MM.1S (cell line): ENCODE measurements at regions not wholly inside any gene's neighbourhood (a gene's known extent, or its start where the extent isn't known, plus 50 kb on each side); places are given as distances from the start of the nearest gene placed in this dataset.

Source experiments
- CTCF ChIP-seq: fragments of 300-600 bp; sonication (generic); IDR thresholded peaks from 2 replicates; pipeline ENCODE4 v1.5.1; 2016; ENCODE audit warnings: antibody characterized with exemption, low read length, mixed read lengths
- EZH2 ChIP-seq: fragments of 300-600 bp; sonication (generic); optimal IDR thresholded peaks from 2 replicates; pipeline ENCODE3; 2017; ENCODE audit warnings: low read depth, mild to moderate bottlenecking, antibody characterized with exemption, low read length, mixed read lengths
- EZH2phosphoT487 ChIP-seq: fragments of 300-600 bp; sonication (generic); IDR thresholded peaks from 2 replicates; pipeline ENCODE4 v1.6.1; 2018; ENCODE audit warnings: antibody characterized with exemption, low read length

- TF ChIP-seq CTCF = no peak
- no peak for TF ChIP-seq EZH2
- TF ChIP-seq EZH2phosphoT487 = no peak
Observed at GRCh38 chr11:88410056-88410455, 72.5 kb upstream of the CTSC start.
